ELF-1 (cell line): ENCODE measurements at regions not wholly inside any gene's neighbourhood (a gene's known extent, or its start where the extent isn't known, plus 50 kb on each side); places are given as distances from the start of the nearest gene placed in this dataset.
"Not testable (repeated sequence)": the region's sequence is repeated elsewhere in the genome, so short reads cannot be mapped to it uniquely, and the experiment has no call there.

ENCODE experiments used
- DNase-seq: peaks from one replicate; pipeline ENCODE4 v3.0.0-alpha.2; 2016; ENCODE audit warnings: low read depth, low spot score

GRCh38 chr13:62137629-62138405 is 722.2 kb upstream of the PCDH20 start:
- DNase-seq = no peak

- no peak for DNase-seq
These were observed 716.0 kb upstream of the PCDH20 start for GRCh38 chr13:62131604-62132003.

GRCh38 chr13:62130062-62130970 is 714.7 kb upstream of the PCDH20 start:
- DNase-seq = no peak

GRCh38 chr13:62129000-62129551 is 713.4 kb upstream of the PCDH20 start:
- no peak for DNase-seq

- DNase-seq = no peak
These were observed 710.8 kb upstream of the PCDH20 start for GRCh38 chr13:62126400-62126799.

GRCh38 chr13:62125451-62125850 is 709.8 kb upstream of the PCDH20 start:
- no peak for DNase-seq

GRCh38 chr13:62123409-62123808 is 707.8 kb upstream of the PCDH20 start:
- no peak for DNase-seq

GRCh38 chr13:62122434-62122833 is 706.8 kb upstream of the PCDH20 start:
- DNase-seq = no peak

- DNase-seq = no peak
These were observed 704.4 kb upstream of the PCDH20 start for GRCh38 chr13:62119739-62120700.

GRCh38 chr13:62115831-62116230 is 700.2 kb upstream of the PCDH20 start:
- DNase-seq = no peak

GRCh38 chr13:62113179-62113578 is 697.5 kb upstream of the PCDH20 start:
- no peak for DNase-seq

- no peak for DNase-seq
These were observed 694.4 kb upstream of the PCDH20 start for GRCh38 chr13:62110079-62110478.

GRCh38 chr13:62104136-62104535 is 688.5 kb upstream of the PCDH20 start:
- not testable (repeated sequence) for DNase-seq

GRCh38 chr13:62096652-62097051 is 681.0 kb upstream of the PCDH20 start:
- DNase-seq = no peak

- no peak for DNase-seq
These were observed 679.3 kb upstream of the PCDH20 start for GRCh38 chr13:62094932-62095331.

GRCh38 chr13:62093984-62094780 is 678.5 kb upstream of the PCDH20 start:
- no peak for DNase-seq

- DNase-seq = no peak
These were observed 677.3 kb upstream of the PCDH20 start for GRCh38 chr13:62092949-62093348.

GRCh38 chr13:62092536-62092935 is 676.9 kb upstream of the PCDH20 start:
- no peak for DNase-seq

GRCh38 chr13:62088165-62088564 is 672.5 kb upstream of the PCDH20 start:
- no peak for DNase-seq

GRCh38 chr13:62087124-62087523 is 671.5 kb upstream of the PCDH20 start:
- no peak for DNase-seq
